Peyer's patch (tissue), 4 donors: ENCODE measurements at regions not wholly inside any gene's neighbourhood (a gene's known extent, or its start where the extent isn't known, plus 50 kb on each side); places are given as distances from the start of the nearest gene placed in this dataset.

Source experiments
- CTCF ChIP-seq, 6 experiments: fragments of 450-650 bp in 4 of 6; fragments of 200-600 bp in 2 of 6; sonication (generic) in 1 of 6; IDR thresholded peaks; one replicate each; pipeline ENCODE4 v1.5.1; 2017 to 2019; ENCODE audit warnings: antibody characterized with exemption in 6 of 6, mild to moderate bottlenecking in 3 of 6, moderate library complexity in 1 of 6
- POLR2A ChIP-seq, 2 donors: fragments of 450-650 bp; IDR thresholded peaks; one replicate each; pipeline ENCODE4 v1.5.1; 2017; ENCODE audit warnings: antibody characterized with exemption in 2 of 2, mild to moderate bottlenecking in 2 of 2, moderate library complexity in 2 of 2

GRCh38 chr18:2451556-2451955, 119.7 kb downstream of the METTL4 start:
- TF ChIP-seq CTCF (IDR thresholded peaks at IDR 0.05) = no peak
- TF ChIP-seq POLR2A (IDR thresholded peaks at IDR 0.05) = no peak
